Left forelimb (tissue), 1 donor: ENCODE measurements at regions not wholly inside any gene's neighbourhood (a gene's known extent, or its start where the extent isn't known, plus 50 kb on each side); places are given as distances from the start of the nearest gene placed in this dataset.

Source experiments
- DNase-seq: peaks from one replicate; pipeline ENCODE4 v3.0.0-alpha.2; 2018; ENCODE audit warnings: low spot score

- no peak for DNase-seq
Observed at GRCh38 chr1:209063767-209064659, 519.5 kb upstream of the CAMK1G start.

- no peak for DNase-seq
Observed at GRCh38 chr1:209064850-209065706, 518.4 kb upstream of the CAMK1G start.

DNA sequence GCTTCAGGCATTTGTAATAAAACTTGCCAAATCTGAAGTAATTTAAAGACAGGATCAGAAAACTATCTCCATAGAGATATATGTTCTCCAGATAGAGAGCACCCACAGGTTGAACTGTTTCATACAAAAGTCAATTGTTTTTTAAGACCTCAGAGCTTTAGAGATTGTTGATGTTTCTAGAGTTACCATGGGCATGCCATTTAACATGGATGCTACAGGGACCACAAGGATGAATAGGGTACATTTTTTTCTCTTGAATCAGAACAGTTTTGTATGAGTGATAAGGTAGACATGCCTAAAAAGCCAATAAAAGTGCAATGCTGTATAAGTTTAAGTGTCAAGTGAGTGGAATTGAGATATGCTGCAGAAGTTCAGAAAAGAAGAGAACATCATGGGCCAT lies 511.0 kb upstream of the CAMK1G start:
- no peak for DNase-seq

- no peak for DNase-seq
Observed at GRCh38 chr1:209073879-209074278, 509.6 kb upstream of the CAMK1G start.

DNA sequence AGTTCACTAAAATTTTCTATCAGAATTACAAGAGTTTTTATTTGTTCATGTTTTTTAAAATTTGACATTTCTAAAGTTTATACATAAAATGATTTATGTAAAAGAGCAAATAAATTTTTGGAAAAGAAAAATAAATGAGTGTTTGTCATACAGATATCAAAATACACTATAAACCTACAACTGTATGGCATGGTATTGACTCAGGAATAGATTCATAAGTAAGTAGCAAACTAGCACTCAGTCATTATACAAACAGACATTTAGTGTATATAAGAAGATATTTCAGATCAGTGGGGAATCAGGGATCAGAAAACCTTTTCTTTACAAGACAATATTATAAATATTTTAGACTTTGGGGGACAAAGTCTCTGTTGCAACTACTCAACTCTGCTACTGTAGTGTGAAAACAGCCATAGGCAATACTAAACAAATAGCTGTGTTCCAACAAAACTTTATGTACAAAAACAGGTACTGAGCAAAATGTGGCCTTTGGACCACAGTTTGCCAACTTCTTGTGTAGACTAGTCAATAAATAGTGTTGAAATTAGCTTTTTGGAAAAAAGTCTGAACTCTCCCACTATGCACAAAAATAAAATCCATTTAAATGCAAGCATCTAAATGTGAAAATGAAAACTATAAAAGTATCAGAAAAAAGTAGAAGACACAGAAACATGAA lies 508.8 kb upstream of the CAMK1G start:
- DNase-seq, result no peak

DNA sequence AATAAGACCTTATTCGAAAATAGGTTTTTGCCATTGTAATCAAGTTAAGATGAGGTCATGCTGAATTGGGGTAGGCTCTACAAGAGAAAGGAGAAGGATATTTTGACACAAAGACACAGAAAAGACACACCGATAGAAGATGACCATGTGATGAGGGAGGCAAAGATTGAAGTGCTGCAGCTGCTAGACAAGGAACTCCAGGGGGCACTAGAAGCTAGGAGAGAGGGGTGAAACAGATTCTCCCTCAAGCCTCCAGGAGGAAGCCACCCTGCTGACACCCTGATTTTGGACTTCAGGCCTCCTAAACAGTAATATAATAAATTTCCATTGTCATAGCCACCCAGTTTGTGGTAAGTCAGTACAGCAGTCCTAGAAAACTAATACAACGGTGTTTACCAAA lies 506.8 kb upstream of the CAMK1G start:
- DNase-seq, result no peak

DNA sequence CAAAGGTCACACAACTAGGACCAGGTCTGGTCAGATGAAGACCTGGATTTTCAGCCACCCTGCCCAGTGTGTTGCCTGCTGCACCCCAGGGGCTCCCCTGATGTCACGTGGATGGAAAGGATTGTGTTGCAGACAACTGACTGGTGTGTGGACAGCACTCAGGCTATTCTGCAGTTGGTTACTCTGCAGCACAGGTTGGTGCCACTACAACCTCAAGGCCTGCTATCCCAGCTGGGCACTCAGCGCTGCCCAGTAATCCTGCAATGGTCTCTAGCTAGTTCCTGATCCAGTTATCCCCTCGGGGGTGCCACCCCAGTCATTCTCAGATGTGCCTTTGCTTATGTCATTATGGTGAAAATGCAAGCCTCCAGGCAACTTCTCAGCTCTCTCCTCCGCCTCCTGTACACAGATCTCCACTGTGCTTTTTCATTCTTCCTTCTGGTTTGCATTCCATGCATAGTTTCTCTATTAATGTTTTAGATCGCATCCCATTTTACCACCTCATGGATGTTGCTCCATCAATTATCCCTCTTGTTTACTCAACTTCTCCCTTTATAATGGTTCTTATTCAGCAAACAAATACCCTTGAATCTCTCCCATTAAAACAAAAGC lies 503.2 kb upstream of the CAMK1G start:
- DNase-seq, result no peak

DNA sequence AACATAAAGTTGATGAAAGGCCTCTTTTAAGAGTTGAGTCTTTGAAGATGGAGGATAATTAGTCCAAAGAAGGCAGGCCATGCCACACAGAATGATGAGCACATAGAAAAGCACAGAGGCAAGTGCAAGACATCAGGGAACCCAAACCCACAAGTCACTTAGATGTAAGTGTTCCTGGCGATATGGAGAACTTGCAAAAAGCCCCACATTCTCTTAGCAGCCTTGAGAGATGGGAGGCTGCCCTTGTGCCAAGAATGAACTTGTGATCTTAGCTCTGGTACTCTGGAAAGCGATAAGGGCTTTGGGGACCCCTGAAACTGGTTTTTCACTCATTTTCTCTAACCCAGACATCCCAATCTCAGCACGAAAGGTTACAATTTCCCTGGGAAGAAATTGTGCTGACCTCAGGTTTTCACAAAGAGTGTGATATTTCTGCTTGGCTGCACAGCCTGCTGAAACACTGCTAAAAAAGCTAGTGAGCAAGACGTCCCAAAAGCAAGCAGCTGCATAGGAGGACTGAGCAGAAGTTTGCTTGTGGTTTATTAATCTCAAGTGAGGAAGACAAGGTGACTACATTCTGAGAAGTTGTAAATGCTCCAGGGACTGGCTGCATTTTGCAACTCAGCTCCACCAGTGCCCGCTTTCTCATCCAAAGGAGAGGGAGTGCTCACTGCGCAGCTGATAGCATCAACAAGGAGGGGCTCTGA lies 496.9 kb upstream of the CAMK1G start:
- DNase-seq, result no peak

DNA sequence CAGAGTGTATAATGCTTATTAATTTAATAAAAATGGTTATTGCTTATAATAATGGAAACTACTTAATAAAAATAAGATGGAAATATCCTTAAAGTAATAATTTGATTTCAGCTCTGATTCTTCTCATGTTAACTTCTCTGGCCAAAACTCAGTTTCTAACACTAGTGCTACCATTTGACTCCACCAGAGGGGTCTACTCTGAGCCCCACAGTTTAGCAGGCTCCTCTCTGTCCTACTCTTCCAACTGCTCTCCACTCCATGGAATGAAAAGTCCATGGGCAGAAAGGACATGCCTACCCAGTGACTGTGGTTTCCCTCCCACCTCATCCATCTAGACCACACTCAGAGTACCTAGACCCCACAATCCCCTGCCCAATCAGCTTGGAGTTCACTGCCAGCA lies 489.1 kb upstream of the CAMK1G start:
- no peak for DNase-seq

GRCh38 chr1:209095627-209096595 lies 487.6 kb upstream of the CAMK1G start:
- no peak for DNase-seq

GRCh38 chr1:209100460-209100859 lies 483.1 kb upstream of the CAMK1G start:
- no peak for DNase-seq

DNA sequence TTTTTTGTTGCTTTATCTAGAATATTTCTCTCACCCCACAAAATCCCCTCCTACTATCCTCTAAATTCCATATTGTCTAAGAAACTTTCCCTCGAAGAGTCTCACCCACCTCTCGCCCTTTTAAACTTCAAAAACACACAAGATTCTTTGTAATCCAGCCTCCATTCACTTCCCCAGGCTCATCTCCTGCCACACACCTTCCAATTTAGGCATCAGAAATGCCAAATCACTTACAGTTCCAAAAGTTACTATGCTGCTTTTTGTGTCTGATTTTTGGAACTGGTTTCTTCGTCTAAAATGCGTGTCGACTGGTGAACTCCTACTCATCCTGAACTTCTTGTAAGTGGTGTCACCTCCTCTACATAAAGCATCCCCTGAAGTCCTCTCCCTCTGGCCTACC lies 482.4 kb upstream of the CAMK1G start:
- no peak for DNase-seq

GRCh38 chr1:209102120-209102519 lies 481.4 kb upstream of the CAMK1G start:
- DNase-seq, result no peak

- DNase-seq, result no peak
Observed at GRCh38 chr1:209102531-209102930, 481.0 kb upstream of the CAMK1G start.

GRCh38 chr1:209103092-209103491 lies 480.4 kb upstream of the CAMK1G start:
- DNase-seq, result no peak

- no peak for DNase-seq
Observed at GRCh38 chr1:209104646-209105045, 478.9 kb upstream of the CAMK1G start.

DNA sequence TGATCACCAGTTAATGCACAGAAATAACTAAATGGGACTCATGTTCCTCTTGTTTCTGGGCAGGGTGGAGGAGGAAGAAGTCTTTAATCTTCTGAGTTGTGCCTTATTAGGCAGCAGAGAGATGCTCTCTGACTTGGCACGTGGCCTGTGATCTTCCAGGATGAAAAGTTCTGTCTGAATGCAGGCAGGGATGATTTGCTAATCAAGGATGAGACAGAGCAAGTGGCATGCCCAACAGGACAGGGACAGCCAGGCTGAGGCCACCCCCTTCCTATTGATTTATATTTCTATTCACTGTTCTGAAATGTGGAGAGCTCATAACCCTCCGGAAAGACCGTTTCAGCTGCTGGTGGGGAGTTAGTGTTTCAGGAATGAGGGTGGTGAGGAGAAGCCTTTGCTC lies 477.8 kb upstream of the CAMK1G start:
- no peak for DNase-seq

DNA sequence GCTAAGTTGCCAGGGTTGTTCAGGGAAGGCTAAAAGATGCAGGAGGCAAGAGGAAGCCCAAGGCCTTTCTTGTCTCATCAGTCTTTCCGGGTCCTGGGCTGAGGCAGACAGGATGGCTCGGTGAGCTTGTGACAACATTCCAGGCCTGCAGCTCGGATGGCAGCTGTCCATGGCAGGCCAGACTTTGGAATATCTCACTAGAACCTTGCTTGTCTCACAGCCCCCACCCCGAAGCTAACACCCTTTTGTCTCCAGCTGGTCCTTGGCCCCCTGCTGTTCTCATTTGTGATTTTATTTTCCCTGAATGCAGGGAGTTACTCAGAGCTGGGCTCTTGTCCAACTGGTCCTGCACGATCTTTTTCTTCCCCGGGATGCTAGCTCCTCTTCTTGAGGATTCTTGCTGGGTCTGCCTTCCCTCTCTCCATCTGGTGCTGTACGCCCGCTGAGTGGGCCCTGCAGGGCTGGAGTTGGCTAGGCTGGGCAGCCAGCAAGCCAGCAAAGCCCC lies 477.2 kb upstream of the CAMK1G start:
- DNase-seq, result no peak

- no peak for DNase-seq
Observed at GRCh38 chr1:209106861-209107260, 476.7 kb upstream of the CAMK1G start.

- no peak for DNase-seq
Observed at GRCh38 chr1:209107535-209107934, 476.0 kb upstream of the CAMK1G start.
